H1 (cell line): ENCODE measurements at regions not wholly inside any gene's neighbourhood (a gene's known extent, or its start where the extent isn't known, plus 50 kb on each side); places are given as distances from the start of the nearest gene placed in this dataset.

Source experiments
- CEBPB ChIP-seq: IDR thresholded peaks from 2 replicates; pipeline ENCODE4 v1.6.1; 2012; ENCODE audit warnings: low read depth, low read length
- CTCF ChIP-seq, 3 experiments: IDR thresholded peaks; 1 replicate in 2 of 3; 2 replicates in 1 of 3; pipeline versions ENCODE4 v1.5.1 to v1.6.1; 2011; ENCODE audit warnings: low read length in 3 of 3, mild to moderate bottlenecking in 3 of 3, inconsistent platforms in 2 of 3, low read depth in 1 of 3, moderate library complexity in 1 of 3; ENCODE audit not compliant: insufficient read depth in 1 of 3; ENCODE audit errors: control extremely low read depth in 1 of 3
- GABPA ChIP-seq: IDR thresholded peaks from 2 replicates; pipeline ENCODE4 v1.6.1; 2011; ENCODE audit warnings: mild to moderate bottlenecking, low read length, moderate library complexity, borderline replicate concordance; ENCODE audit not compliant: insufficient read depth
- JUN ChIP-seq: IDR thresholded peaks from 2 replicates; pipeline ENCODE4 v1.6.1; 2011; ENCODE audit warnings: low read depth, mild to moderate bottlenecking, improper control_type of control experiment, low read length
- POLR2A ChIP-seq, 2 experiments: IDR thresholded peaks; 1 replicate in 1 of 2; 2 replicates in 1 of 2; pipeline ENCODE4 v1.6.1; 2011; ENCODE audit warnings: low read depth in 2 of 2, low read length in 2 of 2, mild to moderate bottlenecking in 2 of 2; ENCODE audit errors: control extremely low read depth in 1 of 2
- SIN3A ChIP-seq, 2 experiments: IDR thresholded peaks in 1 of 2; conservative IDR thresholded peaks in 1 of 2; 2 replicates each; pipeline ENCODE4 v1.6.1; 2011 to 2012; ENCODE audit warnings: low read length in 2 of 2, improper control_type of control experiment in 1 of 2, low read depth in 1 of 2, mild to moderate bottlenecking in 1 of 2
- YY1 ChIP-seq: IDR thresholded peaks from 2 replicates; pipeline ENCODE4 v1.6.1; 2011; ENCODE audit warnings: low read depth, mild to moderate bottlenecking, low read length

GRCh38 chr20:22890594-22891300 is 144.4 kb upstream of the SSTR4 start:
- no peak for TF ChIP-seq JUN
- no peak for TF ChIP-seq CTCF (IDR thresholded peaks at IDR 0.05; ENCODE audit: control extremely low read depth in 1 of 3, insufficient read depth in 1 of 3, low read depth in 1 of 3, low read length in 3 of 3)
- no peak for TF ChIP-seq POLR2A (IDR thresholded peaks at IDR 0.05; ENCODE audit: control extremely low read depth in 1 of 2, low read depth in 2 of 2, low read length in 2 of 2)
- no peak for TF ChIP-seq SIN3A (conservative IDR thresholded peaks at IDR 0.05 in 1 of 2, IDR thresholded peaks at IDR 0.05 in 1 of 2; ENCODE audit: low read depth in 1 of 2, low read length in 2 of 2)
- TF ChIP-seq GABPA: no peak
- TF ChIP-seq CEBPB: no peak
- TF ChIP-seq YY1: no peak
